WTC11 (cell line): ENCODE measurements at regions not wholly inside any gene's neighbourhood (a gene's known extent, or its start where the extent isn't known, plus 50 kb on each side); places are given as distances from the start of the nearest gene placed in this dataset.

Experiments
- CTCF ChIP-seq: fragments of 200-600 bp; IDR thresholded peaks from 2 replicates; pipeline ENCODE4 v1.8.0; 2022; ENCODE audit warnings: antibody characterized with exemption
- FOXP1 ChIP-seq: sonication (generic); formaldehyde crosslinking; IDR thresholded peaks from 2 replicates; pipeline ENCODE4 v1.8.0; 2022; ENCODE audit warnings: missing genetic modification reagents, mild to moderate bottlenecking, moderate library complexity, borderline replicate concordance
- RORB ChIP-seq: fragments of 250-450 bp; sonication (Bioruptor Pico); IDR thresholded peaks from 2 replicates; pipeline ENCODE4 v1.9.0; 2021; ENCODE audit warnings: mild to moderate bottlenecking
- TF ChIP-seq, protein P1 (sequence below): sonication (generic); formaldehyde crosslinking; IDR thresholded peaks from 2 replicates; pipeline ENCODE4 v1.8.1; 2023; ENCODE audit warnings: mild to moderate bottlenecking, missing genetic modification reagents

- TF ChIP-seq CTCF = no peak
- TF ChIP-seq, protein P1, sequence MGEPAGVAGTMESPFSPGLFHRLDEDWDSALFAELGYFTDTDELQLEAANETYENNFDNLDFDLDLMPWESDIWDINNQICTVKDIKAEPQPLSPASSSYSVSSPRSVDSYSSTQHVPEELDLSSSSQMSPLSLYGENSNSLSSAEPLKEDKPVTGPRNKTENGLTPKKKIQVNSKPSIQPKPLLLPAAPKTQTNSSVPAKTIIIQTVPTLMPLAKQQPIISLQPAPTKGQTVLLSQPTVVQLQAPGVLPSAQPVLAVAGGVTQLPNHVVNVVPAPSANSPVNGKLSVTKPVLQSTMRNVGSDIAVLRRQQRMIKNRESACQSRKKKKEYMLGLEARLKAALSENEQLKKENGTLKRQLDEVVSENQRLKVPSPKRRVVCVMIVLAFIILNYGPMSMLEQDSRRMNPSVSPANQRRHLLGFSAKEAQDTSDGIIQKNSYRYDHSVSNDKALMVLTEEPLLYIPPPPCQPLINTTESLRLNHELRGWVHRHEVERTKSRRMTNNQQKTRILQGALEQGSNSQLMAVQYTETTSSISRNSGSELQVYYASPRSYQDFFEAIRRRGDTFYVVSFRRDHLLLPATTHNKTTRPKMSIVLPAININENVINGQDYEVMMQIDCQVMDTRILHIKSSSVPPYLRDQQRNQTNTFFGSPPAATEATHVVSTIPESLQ (CRISPR knock-in tag) = no peak
- no peak for TF ChIP-seq RORB (CRISPR knock-in tag)
- TF ChIP-seq FOXP1 (CRISPR knock-in tag) = no peak
Observed at GRCh38 chr2:122451697-122452096, 696.2 kb downstream of the TSN start.
